ENCODE measurements at regions not wholly inside any gene's neighbourhood (a gene's known extent, or its start where the extent isn't known, plus 50 kb on each side); places are given as distances from the start of the nearest gene placed in this dataset.
A peak's percentile ranks its signal among the peaks of the same experiment; 100 is the strongest.

DNA sequence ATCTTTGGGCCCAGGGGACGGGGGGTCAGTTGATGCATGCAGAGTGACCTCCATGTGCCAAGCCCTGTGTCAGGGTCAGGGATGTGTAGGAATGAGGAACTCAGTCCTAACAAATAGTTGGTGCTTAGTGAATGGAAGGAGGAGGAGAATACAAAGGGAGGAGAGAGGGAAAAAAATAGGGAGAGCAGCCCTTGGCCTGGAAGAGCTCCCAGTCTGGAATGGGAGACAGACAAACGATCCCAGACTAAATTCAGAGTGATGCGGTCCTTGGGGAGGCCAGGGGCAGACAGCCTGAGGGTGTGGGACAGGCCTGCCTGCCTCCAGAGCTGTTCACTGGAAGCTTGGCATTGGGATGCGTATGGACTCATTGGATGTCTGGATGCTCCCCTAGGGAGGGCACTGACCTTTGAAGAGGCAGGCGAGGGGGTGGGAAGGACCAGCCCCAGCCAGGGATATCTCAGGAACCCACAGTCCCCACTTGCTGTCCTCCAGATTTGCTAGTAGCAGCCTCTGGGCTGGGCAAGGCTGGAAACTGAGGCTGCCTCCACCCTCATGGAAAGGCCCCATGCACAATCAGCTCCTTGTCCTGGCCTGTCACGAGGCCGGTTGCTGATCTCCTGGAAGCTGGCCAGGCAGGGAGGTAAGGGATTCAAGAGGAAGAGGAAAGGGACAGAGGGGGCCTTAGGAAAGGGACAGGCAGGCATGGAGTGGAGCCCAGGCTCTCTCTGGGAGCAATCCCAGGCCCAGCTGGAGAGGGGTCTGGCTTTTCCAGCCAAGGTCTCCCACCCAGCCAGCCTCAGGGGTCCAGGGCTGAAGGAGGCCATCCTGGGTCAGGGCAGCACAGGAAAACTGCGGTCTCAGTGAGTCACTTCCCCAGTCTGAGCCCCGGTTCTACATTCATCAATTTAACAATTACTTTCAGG, 69.0 kb upstream of the GGTA1 start:
- Histone ChIP-seq H2BK20ac (ENCODE audit: low read depth, low read length, poor library complexity, severe bottlenecking) (no peak overlapping the region), H2BK120ac (ENCODE audit: low read depth, low read length, poor library complexity, severe bottlenecking) (no peak overlapping the region), H2AK5ac (ENCODE audit: insufficient read length, low read length) (no peak overlapping the region), H4K8ac (replicated peaks; ENCODE audit: insufficient read length, low read depth, low read length) (no peak overlapping the region), H3K23me2 (ENCODE audit: insufficient read length, low read depth, low read length, poor library complexity, severe bottlenecking) (no peaks in the 10 kb centered on the region), H3K14ac (ENCODE audit: insufficient read depth, low read length) (peak overlapping the region; percentile 54; the same call in 1 of the 2 replicates), H3K27ac (ENCODE audit: insufficient read length, low read depth, low read length) (no peak overlapping the region), H2BK15ac (ENCODE audit: low read depth, low read length) (no peak overlapping the region), H3K79me1 (ENCODE audit: insufficient read depth, low read depth, low read length, poor library complexity, severe bottlenecking) (no peaks in the 10 kb centered on the region), H3K18ac (ENCODE audit: insufficient read length, low read depth, low read length) (no peak overlapping the region), H3K9ac (ENCODE audit: extremely low read depth, insufficient read length, low read length) (no peak overlapping the region), H3K4me2 (ENCODE audit: insufficient read depth, insufficient read length, low read length) (no peak overlapping the region), H3K23ac (ENCODE audit: insufficient read length, low read depth, low read length) (no peak overlapping the region), H4K5ac (ENCODE audit: insufficient read length, low read depth, low read length) (no peak overlapping the region), H3T11ph (ENCODE audit: low read length) (no peak overlapping the region), H4K91ac (ENCODE audit: insufficient read length, low read depth, low read length) (no peak overlapping the region), H4K20me1 (ENCODE audit: control insufficient read depth, insufficient read depth, insufficient read length) (no peaks in the 10 kb centered on the region), H3K27me3 (ENCODE audit: insufficient read depth, low read length) (no peaks in the 10 kb centered on the region), H3K9me3 (ENCODE audit: control insufficient read depth, low read depth, low read length) (no peaks in the 10 kb centered on the region), H3K79me2 (ENCODE audit: insufficient read depth, low read length) (no peaks in the 10 kb centered on the region), H2BK5ac (ENCODE audit: insufficient read length, low read length) (no peak overlapping the region), H3K4ac (ENCODE audit: low read depth, low read length) (no peak overlapping the region), H2AFZ (ENCODE audit: low read length) (no peak overlapping the region), H3K56ac (ENCODE audit: insufficient read length, low read depth, low read length) (no peak overlapping the region), H3K4me1 (ENCODE audit: insufficient read depth, low read length) (no peaks in the 10 kb centered on the region), H2BK12ac (ENCODE audit: insufficient read length, low read depth, low read length) (no peak overlapping the region)
- H3K4me1 Mint-ChIP-seq: peaks cover 0 to 25% of the 10 kb centered on the region in 2 experiments; a peak in 2 of 4 replicates
- H3K27ac Mint-ChIP-seq: peak overlapping the region in 1 of 3 experiments; percentile 44; a peak in 2 of 7 replicates
- peaks cover 25% of the 10 kb centered on the region for H3K27me3 Mint-ChIP-seq (ENCODE audit: low read depth)
- DNase-seq: no peak
- TF ChIP-seq, protein P1, sequence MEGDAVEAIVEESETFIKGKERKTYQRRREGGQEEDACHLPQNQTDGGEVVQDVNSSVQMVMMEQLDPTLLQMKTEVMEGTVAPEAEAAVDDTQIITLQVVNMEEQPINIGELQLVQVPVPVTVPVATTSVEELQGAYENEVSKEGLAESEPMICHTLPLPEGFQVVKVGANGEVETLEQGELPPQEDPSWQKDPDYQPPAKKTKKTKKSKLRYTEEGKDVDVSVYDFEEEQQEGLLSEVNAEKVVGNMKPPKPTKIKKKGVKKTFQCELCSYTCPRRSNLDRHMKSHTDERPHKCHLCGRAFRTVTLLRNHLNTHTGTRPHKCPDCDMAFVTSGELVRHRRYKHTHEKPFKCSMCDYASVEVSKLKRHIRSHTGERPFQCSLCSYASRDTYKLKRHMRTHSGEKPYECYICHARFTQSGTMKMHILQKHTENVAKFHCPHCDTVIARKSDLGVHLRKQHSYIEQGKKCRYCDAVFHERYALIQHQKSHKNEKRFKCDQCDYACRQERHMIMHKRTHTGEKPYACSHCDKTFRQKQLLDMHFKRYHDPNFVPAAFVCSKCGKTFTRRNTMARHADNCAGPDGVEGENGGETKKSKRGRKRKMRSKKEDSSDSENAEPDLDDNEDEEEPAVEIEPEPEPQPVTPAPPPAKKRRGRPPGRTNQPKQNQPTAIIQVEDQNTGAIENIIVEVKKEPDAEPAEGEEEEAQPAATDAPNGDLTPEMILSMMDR (conservative IDR thresholded peaks at IDR 0.05): no peak
- H3K4me3 Mint-ChIP-seq: no peak overlapping the region; a peak in 1 of 5 replicates
- no peaks in the 10 kb centered on the region; a peak in 1 of 5 replicates for H3K9me3 Mint-ChIP-seq
- no peaks in the 10 kb centered on the region for H3K36me3 Mint-ChIP-seq (ENCODE audit: insufficient read depth in 1 of 3, low read depth in 3 of 3)
- no CpG with 5 or more reads among the region's 9 CpGs for WGBS (ENCODE audit: extremely low coverage, insufficient read length, low lambda C conversion rate)
